Activated naive CD4-positive, alpha-beta T cell treated with Interleukin-2 at 50 U/mL for 16 hours (primary cell): ENCODE measurements at regions not wholly inside any gene's neighbourhood (a gene's known extent, or its start where the extent isn't known, plus 50 kb on each side); places are given as distances from the start of the nearest gene placed in this dataset.
A peak's percentile ranks its signal among the peaks of the same experiment; 100 is the strongest.

Experiments
- DNase-seq: peaks from one replicate; pipeline ENCODE4 v3.0.0-alpha.2; 2020

- no peak for DNase-seq
Observed at GRCh38 chr11:43576320-43576802, 104.2 kb upstream of the HSD17B12 start.

GRCh38 chr11:43576803-43577521 lies 103.6 kb upstream of the HSD17B12 start:
- no peak for DNase-seq

- no peak for DNase-seq
Observed at GRCh38 chr11:43577566-43578264, 102.8 kb upstream of the HSD17B12 start.

- DNase-seq, result no peak
Observed at GRCh38 chr11:43578346-43579170, 102.0 kb upstream of the HSD17B12 start.

- peak; percentile 44 for DNase-seq
Observed at GRCh38 chr11:43579171-43579918, 101.2 kb upstream of the HSD17B12 start.

- no peak for DNase-seq
Observed at GRCh38 chr11:43579919-43580276, 100.6 kb upstream of the HSD17B12 start.

GRCh38 chr11:43580735-43581369 lies 99.7 kb upstream of the HSD17B12 start:
- DNase-seq, result no peak

- DNase-seq, result no peak
Observed at GRCh38 chr11:43581370-43582023, 99.0 kb upstream of the HSD17B12 start.

- DNase-seq, result no peak
Observed at GRCh38 chr11:43582024-43582862, 98.3 kb upstream of the HSD17B12 start.

GRCh38 chr11:43582863-43583462 lies 97.6 kb upstream of the HSD17B12 start:
- DNase-seq, result no peak

- DNase-seq, result no peak
Observed at GRCh38 chr11:43583548-43583947, 97.0 kb upstream of the HSD17B12 start.

- no peak for DNase-seq
Observed at GRCh38 chr11:43585877-43586608, 94.5 kb upstream of the HSD17B12 start.

GRCh38 chr11:43589601-43590250 lies 90.8 kb upstream of the HSD17B12 start:
- no peak for DNase-seq

GRCh38 chr11:43601511-43601910 lies 79.0 kb upstream of the HSD17B12 start:
- no peak for DNase-seq

- no peak for DNase-seq
Observed at GRCh38 chr11:43602670-43603069, 77.9 kb upstream of the HSD17B12 start.

GRCh38 chr11:43614214-43614613 lies 66.3 kb upstream of the HSD17B12 start:
- no peak for DNase-seq

- DNase-seq, result no peak
Observed at GRCh38 chr11:43619863-43620505, 60.6 kb upstream of the HSD17B12 start.

GRCh38 chr11:43626798-43627197 lies 53.7 kb upstream of the HSD17B12 start:
- DNase-seq, result no peak
